GM18498 (cell line): ENCODE measurements at regions not wholly inside any gene's neighbourhood (a gene's known extent, or its start where the extent isn't known, plus 50 kb on each side); places are given as distances from the start of the nearest gene placed in this dataset.
"Not testable (repeated sequence)": the region's sequence is repeated elsewhere in the genome, so short reads cannot be mapped to it uniquely, and the experiment has no call there.

Source experiments
- ATAC-seq: cut with Tn5 transposase; IDR thresholded peaks from one replicate; pipeline ENCODE4 v1.9.1; 2021; ENCODE audit warnings: mild to moderate bottlenecking, moderate library complexity; ENCODE audit not compliant: unreplicated experiment

DNA sequence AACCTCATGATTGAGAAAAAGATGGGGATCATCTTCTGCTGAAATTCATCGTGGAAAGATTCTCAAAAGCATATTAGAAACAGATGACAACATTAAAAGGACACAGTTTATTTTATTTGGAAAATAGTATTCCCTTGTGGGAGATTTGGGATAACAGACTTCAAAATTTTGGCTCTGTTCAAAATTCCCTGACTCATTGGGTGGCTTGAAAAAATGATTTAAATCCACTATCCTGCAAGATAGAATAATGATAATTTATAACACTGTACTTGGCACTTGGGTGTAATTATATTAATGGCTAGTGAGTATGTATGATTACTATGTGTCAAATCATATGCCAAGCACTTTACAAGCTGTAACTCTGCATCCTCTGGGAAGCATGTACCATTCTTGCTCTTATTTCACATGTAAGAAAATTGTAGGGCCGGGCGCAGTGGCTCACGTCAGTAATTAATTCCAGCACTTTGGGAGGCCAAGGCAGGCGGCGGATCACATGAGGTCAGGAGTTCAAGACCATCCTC lies 128.8 kb downstream of the LMNTD1 start:
- ATAC-seq = no peak

DNA sequence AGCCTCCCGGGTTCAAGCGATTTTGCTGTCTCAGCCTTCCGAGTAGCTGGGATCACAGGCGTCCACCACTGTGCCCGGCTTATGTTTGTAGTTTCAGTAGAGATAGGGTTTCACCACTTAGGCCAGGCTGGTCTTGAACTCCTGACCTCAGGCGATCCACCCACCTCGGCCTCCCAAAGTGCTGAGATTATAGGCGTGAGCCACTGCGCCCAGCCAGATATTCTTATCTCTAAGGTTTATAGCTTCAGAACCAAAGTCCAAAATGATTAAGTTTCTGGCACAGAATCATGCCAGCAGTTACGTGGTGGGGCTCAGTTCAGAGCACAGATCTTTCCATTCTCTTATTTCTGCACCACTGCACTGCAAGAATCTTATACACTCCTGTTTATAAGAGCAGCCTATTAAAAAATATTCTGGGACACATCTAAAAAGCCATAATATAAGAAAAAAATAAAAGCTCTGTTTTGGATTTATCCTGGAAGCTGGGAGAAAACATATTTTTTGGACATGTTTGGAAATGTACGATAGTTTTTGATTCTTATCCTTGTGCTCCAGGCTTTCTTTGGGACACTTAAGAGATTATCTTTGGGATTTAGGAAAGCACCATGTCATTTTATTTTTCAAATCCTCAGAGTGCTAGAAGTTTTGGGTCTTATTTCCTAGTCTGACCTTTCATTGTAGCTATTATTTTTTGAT lies 129.6 kb downstream of the LMNTD1 start:
- ATAC-seq = no peak

GRCh38 chr12:25422241-25422640 lies 130.8 kb downstream of the LMNTD1 start:
- ATAC-seq = no peak

GRCh38 chr12:25421651-25422167 lies 131.4 kb downstream of the LMNTD1 start:
- ATAC-seq = no peak

- ATAC-seq = no peak
These were observed 133.0 kb downstream of the LMNTD1 start for GRCh38 chr12:25420116-25420515.

GRCh38 chr12:25419595-25419994 lies 133.5 kb downstream of the LMNTD1 start:
- no peak for ATAC-seq

DNA sequence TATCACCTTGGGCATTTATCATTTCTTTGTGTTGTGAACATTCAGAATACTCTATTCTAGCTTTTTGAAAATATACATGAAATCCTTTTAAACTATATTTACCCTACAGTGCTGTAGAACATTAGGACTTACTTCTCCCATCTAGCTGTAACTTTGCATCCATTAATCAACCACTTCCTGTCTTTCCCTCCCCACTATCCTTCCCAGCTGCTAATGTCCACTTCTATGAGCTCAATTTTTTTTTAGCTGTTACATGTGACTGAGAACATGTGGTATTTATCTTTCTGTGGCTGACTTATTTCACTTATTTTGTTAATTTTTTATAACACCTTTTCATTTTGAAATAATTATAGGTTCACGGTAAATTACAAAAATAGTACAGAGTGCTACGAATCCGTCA lies 136.0 kb downstream of the LMNTD1 start:
- ATAC-seq = no peak

DNA sequence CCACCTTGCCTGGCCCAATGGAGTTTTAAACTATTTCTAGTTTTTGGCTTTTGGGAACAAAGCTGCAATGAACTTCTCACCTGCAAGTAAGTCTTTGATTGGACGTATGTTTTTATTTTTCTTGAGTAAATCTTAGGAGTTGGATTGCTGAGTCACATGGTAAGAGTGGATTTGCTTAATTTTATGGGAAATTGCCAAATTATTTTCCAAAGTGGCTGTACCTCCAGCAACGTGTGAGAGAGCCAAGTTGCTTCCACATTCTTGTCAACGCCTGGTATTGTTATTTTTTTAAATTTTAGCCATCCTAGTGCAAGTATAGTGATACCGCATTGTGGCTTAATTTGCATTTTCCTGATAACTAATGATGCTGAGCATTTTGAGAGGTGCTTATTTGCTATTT lies 136.6 kb downstream of the LMNTD1 start:
- no peak for ATAC-seq

DNA sequence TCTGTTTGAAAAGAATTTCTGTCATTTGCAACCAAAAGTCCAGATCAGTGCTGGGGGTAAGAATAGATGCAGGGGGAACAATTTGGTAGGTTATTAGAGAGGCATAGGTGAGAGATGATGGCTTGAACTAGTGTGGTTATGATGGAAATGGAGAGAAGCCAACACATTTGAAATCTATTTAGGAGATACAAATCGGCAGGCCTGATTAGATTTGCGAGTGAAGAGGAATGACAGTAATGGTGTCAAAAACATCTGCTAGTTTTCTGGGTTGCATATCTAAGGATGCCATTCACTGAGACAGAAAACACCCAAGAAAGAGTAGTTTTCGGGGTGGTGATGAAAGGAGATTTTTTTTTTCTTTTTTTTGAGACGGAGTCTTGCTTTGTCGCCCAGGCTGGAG lies 138.1 kb downstream of the LMNTD1 start:
- ATAC-seq = no peak

DNA sequence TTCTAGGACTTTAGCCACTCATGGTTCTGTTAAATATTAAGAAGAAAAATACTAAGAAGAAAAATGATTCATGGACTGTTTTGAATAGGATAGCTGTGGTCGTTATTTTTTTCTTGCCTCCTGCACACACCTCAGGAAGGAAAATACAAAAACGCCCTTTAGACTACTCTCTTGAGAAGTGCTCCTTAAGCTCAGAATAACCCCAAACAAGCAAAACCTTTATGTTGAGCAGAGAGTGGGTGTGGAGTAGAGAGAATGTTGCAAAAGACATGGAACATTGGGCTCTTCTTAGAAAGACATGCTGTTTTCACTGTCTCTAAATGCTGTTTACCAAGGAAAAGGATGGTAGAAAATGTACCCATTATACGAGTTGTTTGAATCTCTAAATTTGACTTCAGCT lies 140.3 kb downstream of the LMNTD1 start:
- ATAC-seq = no peak

DNA sequence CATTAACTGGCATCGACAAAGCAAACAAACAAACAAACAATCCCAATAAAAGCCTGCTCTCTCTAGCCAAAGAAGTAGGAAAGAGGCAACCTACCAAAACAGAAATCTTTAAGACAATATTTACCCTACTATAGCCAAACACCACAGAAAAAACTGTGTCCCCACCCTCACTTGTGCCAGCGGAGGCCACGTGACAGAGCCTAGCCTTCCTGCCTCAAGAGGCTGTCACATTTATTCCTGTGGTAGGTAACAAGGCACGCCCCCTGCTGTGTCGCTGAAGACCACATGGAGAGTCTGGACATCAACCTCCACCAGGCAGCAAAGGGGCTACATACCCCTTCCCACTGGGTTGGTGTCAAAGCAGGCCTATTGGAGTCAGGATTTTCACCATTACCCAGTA lies 148.1 kb downstream of the LMNTD1 start:
- no peak for ATAC-seq

GRCh38 chr12:25401547-25402345 lies 151.0 kb upstream of the KRAS start:
- no peak for ATAC-seq

GRCh38 chr12:25397001-25397400 lies 146.3 kb upstream of the KRAS start:
- no peak for ATAC-seq

DNA sequence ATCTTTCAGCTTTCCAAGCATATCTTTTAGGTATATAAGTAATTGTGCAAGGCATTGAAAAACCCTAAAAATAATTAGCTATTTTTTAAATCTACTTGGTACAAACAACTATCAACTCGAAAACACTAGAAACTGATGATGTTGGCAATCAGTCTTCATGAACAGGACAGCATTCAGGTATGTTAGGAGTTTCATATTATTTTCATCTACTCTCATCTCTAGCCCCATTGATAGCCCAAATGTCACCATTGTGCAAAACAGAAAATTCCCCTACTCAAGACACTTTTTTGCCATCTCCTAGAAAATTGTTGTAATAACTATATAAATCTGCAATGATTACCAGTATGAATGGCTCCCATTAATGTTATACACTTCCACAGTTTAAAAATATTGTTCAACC lies 144.5 kb upstream of the KRAS start:
- no peak for ATAC-seq

DNA sequence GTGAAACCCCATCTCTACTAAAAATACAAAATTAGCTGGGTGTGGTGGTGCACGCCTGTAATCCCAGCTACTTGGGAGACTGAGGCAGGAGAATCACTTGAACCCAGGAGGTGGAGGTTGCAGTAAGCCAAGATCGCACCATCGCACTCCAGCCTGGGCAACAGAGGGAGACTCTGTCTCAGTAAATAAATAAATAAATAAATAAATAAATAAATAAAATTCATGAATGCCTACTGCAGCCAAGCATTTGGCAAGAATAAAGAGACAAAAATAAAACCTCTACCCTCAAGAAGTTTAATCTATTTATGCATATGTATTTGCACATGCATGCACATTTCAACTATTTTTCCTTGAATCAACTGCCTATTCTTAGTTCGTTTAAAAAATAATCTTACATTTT lies 144.0 kb upstream of the KRAS start:
- ATAC-seq = not testable (repeated sequence)

GRCh38 chr12:25394025-25394424 lies 143.3 kb upstream of the KRAS start:
- no peak for ATAC-seq

GRCh38 chr12:25391346-25391745 lies 140.6 kb upstream of the KRAS start:
- not testable (repeated sequence) for ATAC-seq

GRCh38 chr12:25388183-25388582 lies 137.5 kb upstream of the KRAS start:
- ATAC-seq = no peak

DNA sequence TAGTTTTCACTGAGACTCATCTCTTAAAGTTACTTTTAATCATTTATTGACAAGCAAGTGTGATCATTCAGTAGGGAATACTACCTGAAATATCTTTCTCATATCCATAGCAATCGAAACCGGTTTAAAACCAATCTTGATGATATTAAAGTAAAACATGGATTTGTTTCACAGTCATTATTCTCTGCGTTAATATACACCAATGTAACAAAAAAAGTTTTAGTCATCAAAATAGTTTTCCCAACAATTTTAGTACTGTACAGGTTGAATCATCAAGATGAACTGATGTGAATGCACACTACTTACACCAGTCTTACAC lies 137.0 kb upstream of the KRAS start:
- no peak for ATAC-seq

- peak; percentile 16 for ATAC-seq
These were observed 136.4 kb upstream of the KRAS start for GRCh38 chr12:25386831-25387731.

- no peak for ATAC-seq
These were observed 134.1 kb upstream of the KRAS start for GRCh38 chr12:25384893-25385248.
